Fibroblast of the aortic adventitia (primary cell): ENCODE measurements at regions not wholly inside any gene's neighbourhood (a gene's known extent, or its start where the extent isn't known, plus 50 kb on each side); places are given as distances from the start of the nearest gene placed in this dataset.

ENCODE experiments used
- DNase-seq: peaks from one replicate; pipeline ENCODE4 v3.0.0-alpha.2; 2010; ENCODE audit warnings: low read depth
- H3K4me3 ChIP-seq: 2 replicates; pipeline ENCODE4 v1.5.1; 2011; ENCODE audit warnings: low read depth, mild to moderate bottlenecking, control low read depth, low read length, moderate library complexity
- CTCF ChIP-seq: IDR thresholded peaks from 2 replicates; pipeline ENCODE4 v1.5.1; 2011; ENCODE audit warnings: mild to moderate bottlenecking, low read length, control low read depth, inconsistent platforms; ENCODE audit not compliant: insufficient read depth

GRCh38 chr4:123455360-123455759 is 58.8 kb downstream of the SPRY1 start:
- TF ChIP-seq CTCF: no peak
- no peak overlapping the region for H3K4me3 ChIP-seq
- no peak for DNase-seq

GRCh38 chr4:123462007-123462406 is 65.4 kb downstream of the SPRY1 start:
- no peak overlapping the region for H3K4me3 ChIP-seq
- TF ChIP-seq CTCF: no peak
- DNase-seq: no peak

GRCh38 chr4:123463869-123464268 is 67.3 kb downstream of the SPRY1 start:
- no peak overlapping the region for H3K4me3 ChIP-seq
- DNase-seq: no peak
- no peak for TF ChIP-seq CTCF

- no peak overlapping the region for H3K4me3 ChIP-seq
- no peak for TF ChIP-seq CTCF
- DNase-seq: no peak
These were observed 68.8 kb downstream of the SPRY1 start for GRCh38 chr4:123465416-123465815.

- TF ChIP-seq CTCF: no peak
- DNase-seq: no peak
These were observed 69.6 kb downstream of the SPRY1 start for GRCh38 chr4:123466080-123466785.

GRCh38 chr4:123468479-123469031 is 72.0 kb downstream of the SPRY1 start:
- no peak for DNase-seq
- TF ChIP-seq CTCF: no peak

More at GRCh38 chr4:123466080-123466785, 69.6 kb downstream of the SPRY1 start:
- no peak overlapping the region for H3K4me3 ChIP-seq

GRCh38 chr4:123469245-123469644 is 72.7 kb downstream of the SPRY1 start:
- DNase-seq: no peak
- TF ChIP-seq CTCF: no peak
- no peak overlapping the region for H3K4me3 ChIP-seq

More at GRCh38 chr4:123468479-123469031, 72.0 kb downstream of the SPRY1 start:
- H3K4me3 ChIP-seq: no peak overlapping the region
